Spleen (tissue), 7 donors: ENCODE measurements at regions not wholly inside any gene's neighbourhood (a gene's known extent, or its start where the extent isn't known, plus 50 kb on each side); places are given as distances from the start of the nearest gene placed in this dataset.

Source experiments
- POLR2A ChIP-seq, 3 donors: fragments of 450-650 bp; IDR thresholded peaks; one replicate each; pipeline ENCODE4 v1.5.1; 2017; ENCODE audit warnings: antibody characterized with exemption in 3 of 3, mild to moderate bottlenecking in 1 of 3
- POLR2AphosphoS5 ChIP-seq, 3 donors: sonication (generic); formaldehyde crosslinking; IDR thresholded peaks; one replicate each; pipeline ENCODE4 v1.5.1; 2017; ENCODE audit warnings: antibody characterized with exemption in 3 of 3
- TF ChIP-seq, protein P1 (sequence below), 11 experiments: fragments of 200-600 bp in 7 of 11; fragments of 450-650 bp in 4 of 11; sonication (generic) in 4 of 11; IDR thresholded peaks in 8 of 11; conservative IDR thresholded peaks in 3 of 11; 1 replicate in 7 of 11; 2 replicates in 4 of 11; pipeline versions ENCODE4 v1.4.0 to v1.8.0; 2016 to 2021; ENCODE audit warnings: antibody characterized with exemption in 11 of 11, inconsistent platforms in 4 of 11, mild to moderate bottlenecking in 1 of 11
- donor health status: DM: no; HTN: no; CAD: no; lungs with moderate emphysema.
- donor health status: DM: no; HTN: no; CAD: no.
- donor health status: DM: no; HTN: no; CAD: no.

DNA sequence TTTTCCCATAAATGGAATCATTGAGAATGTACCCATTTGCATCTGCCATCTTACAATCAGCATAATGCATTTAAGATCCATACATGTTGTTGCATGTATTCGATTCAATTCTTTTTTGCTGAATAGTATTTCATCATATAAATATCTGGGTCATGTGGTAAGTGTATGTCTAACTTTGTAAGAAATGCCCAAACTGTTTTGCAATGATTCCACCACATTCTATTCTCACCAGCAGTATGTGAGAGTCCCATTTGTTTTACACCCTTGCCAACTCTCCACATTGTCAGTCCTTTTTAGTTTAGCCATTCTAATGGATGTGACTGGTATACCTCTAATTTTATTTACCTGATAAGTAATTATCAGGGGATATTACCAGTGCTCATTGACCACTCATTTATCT is 115.8 kb upstream of the PBX1 start:
- TF ChIP-seq, protein P1, sequence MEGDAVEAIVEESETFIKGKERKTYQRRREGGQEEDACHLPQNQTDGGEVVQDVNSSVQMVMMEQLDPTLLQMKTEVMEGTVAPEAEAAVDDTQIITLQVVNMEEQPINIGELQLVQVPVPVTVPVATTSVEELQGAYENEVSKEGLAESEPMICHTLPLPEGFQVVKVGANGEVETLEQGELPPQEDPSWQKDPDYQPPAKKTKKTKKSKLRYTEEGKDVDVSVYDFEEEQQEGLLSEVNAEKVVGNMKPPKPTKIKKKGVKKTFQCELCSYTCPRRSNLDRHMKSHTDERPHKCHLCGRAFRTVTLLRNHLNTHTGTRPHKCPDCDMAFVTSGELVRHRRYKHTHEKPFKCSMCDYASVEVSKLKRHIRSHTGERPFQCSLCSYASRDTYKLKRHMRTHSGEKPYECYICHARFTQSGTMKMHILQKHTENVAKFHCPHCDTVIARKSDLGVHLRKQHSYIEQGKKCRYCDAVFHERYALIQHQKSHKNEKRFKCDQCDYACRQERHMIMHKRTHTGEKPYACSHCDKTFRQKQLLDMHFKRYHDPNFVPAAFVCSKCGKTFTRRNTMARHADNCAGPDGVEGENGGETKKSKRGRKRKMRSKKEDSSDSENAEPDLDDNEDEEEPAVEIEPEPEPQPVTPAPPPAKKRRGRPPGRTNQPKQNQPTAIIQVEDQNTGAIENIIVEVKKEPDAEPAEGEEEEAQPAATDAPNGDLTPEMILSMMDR (IDR thresholded peaks at IDR 0.05 in 8 of 11, conservative IDR thresholded peaks at IDR 0.05 in 3 of 11): no peak
- TF ChIP-seq POLR2A (IDR thresholded peaks at IDR 0.05): no peak
- no peak for TF ChIP-seq POLR2AphosphoS5 (IDR thresholded peaks at IDR 0.05)
